ENCODE measurements at regions not wholly inside any gene's neighbourhood (a gene's known extent, or its start where the extent isn't known, plus 50 kb on each side); places are given as distances from the start of the nearest gene placed in this dataset.

DNA sequence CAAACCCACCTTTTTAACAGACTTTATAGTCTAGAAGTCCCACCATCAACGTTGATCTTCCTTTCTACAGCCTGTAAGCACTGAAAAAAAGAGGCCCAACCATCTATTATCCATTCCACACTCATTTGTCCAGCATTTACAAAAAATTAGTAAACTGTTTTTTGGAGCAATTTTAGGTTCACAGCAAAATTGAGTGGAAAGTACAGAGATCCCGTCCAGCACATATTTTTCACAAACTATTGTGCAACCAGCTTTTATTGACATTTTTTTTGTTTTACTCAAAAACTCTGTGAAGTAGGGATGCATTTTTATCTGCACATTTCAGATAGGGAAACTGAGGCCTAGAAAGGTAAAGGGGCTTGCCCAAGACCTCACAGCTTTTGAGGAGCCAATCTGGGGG is 68.6 kb downstream of the TNP1 start:
- DNase-seq (ENCODE audit: low spot score in 2 of 2, unreplicated experiment in 2 of 2), result no peak
- H3K9me3 Mint-ChIP-seq, result no peaks in the 10 kb centered on the region
- no peak overlapping the region for H3K27ac Mint-ChIP-seq
- TF ChIP-seq, protein P1, sequence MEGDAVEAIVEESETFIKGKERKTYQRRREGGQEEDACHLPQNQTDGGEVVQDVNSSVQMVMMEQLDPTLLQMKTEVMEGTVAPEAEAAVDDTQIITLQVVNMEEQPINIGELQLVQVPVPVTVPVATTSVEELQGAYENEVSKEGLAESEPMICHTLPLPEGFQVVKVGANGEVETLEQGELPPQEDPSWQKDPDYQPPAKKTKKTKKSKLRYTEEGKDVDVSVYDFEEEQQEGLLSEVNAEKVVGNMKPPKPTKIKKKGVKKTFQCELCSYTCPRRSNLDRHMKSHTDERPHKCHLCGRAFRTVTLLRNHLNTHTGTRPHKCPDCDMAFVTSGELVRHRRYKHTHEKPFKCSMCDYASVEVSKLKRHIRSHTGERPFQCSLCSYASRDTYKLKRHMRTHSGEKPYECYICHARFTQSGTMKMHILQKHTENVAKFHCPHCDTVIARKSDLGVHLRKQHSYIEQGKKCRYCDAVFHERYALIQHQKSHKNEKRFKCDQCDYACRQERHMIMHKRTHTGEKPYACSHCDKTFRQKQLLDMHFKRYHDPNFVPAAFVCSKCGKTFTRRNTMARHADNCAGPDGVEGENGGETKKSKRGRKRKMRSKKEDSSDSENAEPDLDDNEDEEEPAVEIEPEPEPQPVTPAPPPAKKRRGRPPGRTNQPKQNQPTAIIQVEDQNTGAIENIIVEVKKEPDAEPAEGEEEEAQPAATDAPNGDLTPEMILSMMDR (IDR thresholded peaks at IDR 0.05; ENCODE audit: unreplicated experiment), result no peak
- peaks cover 29% of the 10 kb centered on the region for H3K4me1 Mint-ChIP-seq
- no peak overlapping the region for H3K4me3 Mint-ChIP-seq
- H3K27me3 Mint-ChIP-seq (ENCODE audit: low read depth), result no peaks in the 10 kb centered on the region
- no peaks in the 10 kb centered on the region for H3K36me3 Mint-ChIP-seq

DNA sequence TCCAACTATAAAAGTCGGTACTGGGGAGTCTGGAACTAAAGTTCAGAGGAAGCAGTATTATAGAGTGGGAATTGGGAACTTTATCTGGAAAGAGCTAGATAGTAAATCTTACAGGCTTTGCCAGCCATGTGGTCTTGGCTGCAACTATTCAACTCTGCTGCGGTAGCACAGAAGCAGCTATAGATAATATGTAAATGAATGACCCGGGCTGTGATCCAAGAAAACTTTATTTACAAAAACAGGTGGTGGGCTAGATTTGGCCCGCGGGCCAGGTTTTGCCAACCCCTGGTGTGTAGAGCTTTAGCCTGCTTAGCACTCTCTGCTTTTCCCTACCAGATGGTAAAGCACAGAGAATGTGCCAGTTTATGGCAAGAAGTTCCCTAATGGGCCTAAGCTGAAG is 70.8 kb downstream of the TNP1 start:
- no peak overlapping the region for H3K27ac Mint-ChIP-seq
- H3K4me3 Mint-ChIP-seq, result no peak overlapping the region
- no peaks in the 10 kb centered on the region for H3K27me3 Mint-ChIP-seq (ENCODE audit: low read depth)
- H3K9me3 Mint-ChIP-seq, result no peaks in the 10 kb centered on the region
- peaks cover 24% of the 10 kb centered on the region for H3K4me1 Mint-ChIP-seq
- TF ChIP-seq, protein P1 (IDR thresholded peaks at IDR 0.05; ENCODE audit: unreplicated experiment), result no peak
- no peak for DNase-seq (ENCODE audit: low spot score in 2 of 2, unreplicated experiment in 2 of 2)
- no peaks in the 10 kb centered on the region for H3K36me3 Mint-ChIP-seq

- Mint-ChIP-seq H3K27me3 (ENCODE audit: low read depth) (no peaks in the 10 kb centered on the region), H3K4me1 (peaks cover 15% of the 10 kb centered on the region), H3K9me3 (no peaks in the 10 kb centered on the region), H3K27ac (no peak overlapping the region), H3K36me3 (no peaks in the 10 kb centered on the region), H3K4me3 (no peak overlapping the region)
- TF ChIP-seq, protein P1 (IDR thresholded peaks at IDR 0.05; ENCODE audit: unreplicated experiment), result no peak
- no peak for DNase-seq (ENCODE audit: low spot score in 2 of 2, unreplicated experiment in 2 of 2)
Measured at GRCh38 chr2:216787851-216788540, 71.9 kb downstream of the TNP1 start.

DNA sequence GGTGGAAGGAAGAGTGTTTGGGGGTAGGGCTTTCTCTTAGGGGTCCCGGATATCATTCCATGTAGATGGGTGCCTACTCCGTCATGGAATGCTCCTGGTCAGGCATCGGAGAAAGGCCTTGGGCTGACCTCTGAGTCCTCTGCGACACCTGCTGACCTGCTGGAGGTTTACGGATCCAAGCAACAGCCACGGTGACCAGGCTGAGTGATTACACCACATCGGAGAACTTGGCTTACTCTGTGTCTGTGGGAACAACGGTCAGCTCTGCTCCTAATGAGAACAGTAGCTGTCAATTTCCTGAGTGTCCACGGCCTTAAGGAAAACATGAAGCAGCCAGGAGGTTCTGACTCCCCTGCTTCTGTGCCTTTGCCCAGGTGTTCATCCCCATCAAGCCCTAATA is 73.2 kb downstream of the TNP1 start:
- no peak for DNase-seq (ENCODE audit: low spot score in 2 of 2, unreplicated experiment in 2 of 2)
- Mint-ChIP-seq H3K36me3 (no peaks in the 10 kb centered on the region), H3K4me3 (no peak overlapping the region), H3K4me1 (peaks cover 3% of the 10 kb centered on the region), H3K27ac (no peak overlapping the region), H3K9me3 (no peaks in the 10 kb centered on the region), H3K27me3 (ENCODE audit: low read depth) (no peaks in the 10 kb centered on the region)
- TF ChIP-seq, protein P1 (IDR thresholded peaks at IDR 0.05; ENCODE audit: unreplicated experiment), result no peak

GRCh38 chr2:216784456-216784855 is 75.4 kb downstream of the TNP1 start:
- Mint-ChIP-seq H3K4me1 (peaks cover 3% of the 10 kb centered on the region), H3K4me3 (no peak overlapping the region), H3K27ac (no peak overlapping the region), H3K36me3 (no peaks in the 10 kb centered on the region), H3K27me3 (ENCODE audit: low read depth) (no peaks in the 10 kb centered on the region), H3K9me3 (peaks cover 4% of the 10 kb centered on the region)
- TF ChIP-seq, protein P1 (IDR thresholded peaks at IDR 0.05; ENCODE audit: unreplicated experiment), result no peak
- no peak for DNase-seq (ENCODE audit: low spot score in 2 of 2, unreplicated experiment in 2 of 2)

DNA sequence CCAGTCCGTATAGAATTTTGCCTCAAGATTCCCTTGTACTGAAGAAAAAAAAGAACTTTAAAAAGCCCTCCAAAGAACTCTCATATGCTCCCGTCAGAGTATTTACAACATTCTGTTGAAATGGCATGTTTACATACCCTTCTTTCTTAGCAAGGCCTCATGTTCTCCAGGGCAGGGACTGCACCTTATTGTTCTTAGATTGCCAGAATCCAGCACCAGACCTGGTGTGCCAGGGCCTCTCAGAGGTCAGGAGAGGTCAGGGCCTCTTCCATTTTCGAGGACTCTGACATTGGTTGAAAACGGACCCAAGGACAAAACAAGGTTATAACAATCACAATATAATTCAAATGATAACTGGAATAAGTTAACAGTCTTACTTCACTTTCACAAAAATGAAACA is 78.2 kb downstream of the TNP1 start:
- TF ChIP-seq, protein P1 (IDR thresholded peaks at IDR 0.05; ENCODE audit: unreplicated experiment), result no peak
- DNase-seq (ENCODE audit: low spot score in 2 of 2, unreplicated experiment in 2 of 2), result no peak
- Mint-ChIP-seq H3K27me3 (ENCODE audit: low read depth) (no peaks in the 10 kb centered on the region), H3K36me3 (no peaks in the 10 kb centered on the region), H3K27ac (no peak overlapping the region), H3K4me1 (no peaks in the 10 kb centered on the region), H3K4me3 (no peak overlapping the region), H3K9me3 (peaks cover 10% of the 10 kb centered on the region)
